Activated CD4-positive, alpha-beta T cell treated with anti-CD3 and anti-CD28 coated beads, Interleukin-2, amount 10 ng/mL, durations not matched to agents 7 days and 5 days (primary cell): ENCODE measurements at regions not wholly inside any gene's neighbourhood (a gene's known extent, or its start where the extent isn't known, plus 50 kb on each side); places are given as distances from the start of the nearest gene placed in this dataset.
"Not testable (repeated sequence)": the region's sequence is repeated elsewhere in the genome, so short reads cannot be mapped to it uniquely, and the experiment has no call there.

Experiments
- CTCF ChIA-PET: fragments of 350-600 bp; sonication (Branson Sonifier 250); formaldehyde crosslinking; loops from one replicate; lab custom pipeline; 2021; ENCODE audit warnings: antibody characterized with exemption; lab: Charles Lee
- POLR2A ChIA-PET: fragments of 350-600 bp; sonication (Branson Sonifier 250); formaldehyde crosslinking; loops from one replicate; lab custom pipeline; 2021; ENCODE audit warnings: antibody characterized with exemption; lab: Charles Lee
- DNase-seq: peaks from one replicate; pipeline ENCODE4 v3.0.0-alpha.2; 2020
- H3K27ac Mint-ChIP-seq: one replicate; pipeline ENCODE4 v1.8.0; 2021; ENCODE audit warnings: mild to moderate bottlenecking, moderate library complexity, mixed read lengths
- H3K27me3 Mint-ChIP-seq: one replicate; pipeline ENCODE4 v1.8.0; 2021; ENCODE audit warnings: mixed read lengths
- H3K36me3 Mint-ChIP-seq: one replicate; pipeline ENCODE4 v1.8.0; 2021; ENCODE audit warnings: low read depth, mixed read lengths
- H3K4me1 Mint-ChIP-seq: one replicate; pipeline ENCODE4 v1.8.0; 2021; ENCODE audit warnings: mixed read lengths
- H3K4me3 Mint-ChIP-seq: one replicate; pipeline ENCODE4 v1.8.0; 2021; ENCODE audit warnings: mild to moderate bottlenecking, moderate library complexity, mixed read lengths
- H3K9me3 Mint-ChIP-seq: one replicate; pipeline ENCODE4 v1.8.0; 2021; ENCODE audit warnings: mixed read lengths

DNA sequence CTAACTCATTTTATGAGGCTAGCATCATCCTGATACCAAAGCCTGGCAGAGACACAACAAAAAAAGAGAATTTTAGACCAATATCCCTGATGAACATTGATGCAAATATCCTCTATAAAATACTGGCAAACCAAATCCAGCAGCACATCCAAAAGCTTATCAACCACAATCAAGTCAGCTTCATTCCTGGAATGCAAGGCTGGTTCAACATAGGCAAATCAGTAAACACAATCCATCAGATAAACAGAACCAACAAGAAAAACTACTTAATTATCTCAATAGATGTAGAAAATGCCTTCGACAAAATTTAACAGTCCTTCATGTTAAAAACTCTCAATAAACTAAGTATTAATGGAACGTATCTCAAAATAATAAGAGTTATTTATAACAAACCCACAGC lies 433.3 kb downstream of the TFEC start:
- H3K4me1 Mint-ChIP-seq, H3K27ac Mint-ChIP-seq, H3K36me3 Mint-ChIP-seq, H3K9me3 Mint-ChIP-seq, POLR2A ChIA-PET, CTCF ChIA-PET, DNase-seq, H3K27me3 Mint-ChIP-seq, H3K4me3 Mint-ChIP-seq: not testable (repeated sequence)

DNA sequence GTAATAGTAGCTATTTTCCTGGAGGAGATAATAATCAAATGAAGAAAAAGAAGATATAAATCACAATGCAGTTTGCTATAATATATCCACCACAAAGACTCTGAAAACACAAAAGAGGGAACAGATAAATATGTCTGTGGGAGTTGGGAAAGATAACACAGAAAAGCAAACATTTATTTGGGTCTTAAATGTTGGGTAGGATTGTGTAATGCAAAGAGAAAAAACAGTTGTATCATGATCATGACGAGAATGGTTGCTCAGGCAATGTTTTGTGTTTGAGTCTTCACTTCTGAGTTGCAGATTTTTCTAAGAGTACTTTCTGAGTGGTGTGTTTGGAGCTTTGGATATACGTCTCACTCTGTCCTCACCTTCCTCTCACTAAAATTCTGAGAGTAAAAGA lies 437.5 kb downstream of the TFEC start:
- DNase-seq = no peak
- ChIA-PET CTCF (no interaction called here), POLR2A (no interaction called here)
- no peak overlapping the region for H3K27ac Mint-ChIP-seq
- no peaks in the 10 kb centered on the region for H3K27me3 Mint-ChIP-seq
- H3K4me3 Mint-ChIP-seq = no peak overlapping the region
- H3K9me3 Mint-ChIP-seq = peaks cover 5% of the 10 kb centered on the region
- no peaks in the 10 kb centered on the region for H3K36me3 Mint-ChIP-seq
- H3K4me1 Mint-ChIP-seq = no peaks in the 10 kb centered on the region

DNA sequence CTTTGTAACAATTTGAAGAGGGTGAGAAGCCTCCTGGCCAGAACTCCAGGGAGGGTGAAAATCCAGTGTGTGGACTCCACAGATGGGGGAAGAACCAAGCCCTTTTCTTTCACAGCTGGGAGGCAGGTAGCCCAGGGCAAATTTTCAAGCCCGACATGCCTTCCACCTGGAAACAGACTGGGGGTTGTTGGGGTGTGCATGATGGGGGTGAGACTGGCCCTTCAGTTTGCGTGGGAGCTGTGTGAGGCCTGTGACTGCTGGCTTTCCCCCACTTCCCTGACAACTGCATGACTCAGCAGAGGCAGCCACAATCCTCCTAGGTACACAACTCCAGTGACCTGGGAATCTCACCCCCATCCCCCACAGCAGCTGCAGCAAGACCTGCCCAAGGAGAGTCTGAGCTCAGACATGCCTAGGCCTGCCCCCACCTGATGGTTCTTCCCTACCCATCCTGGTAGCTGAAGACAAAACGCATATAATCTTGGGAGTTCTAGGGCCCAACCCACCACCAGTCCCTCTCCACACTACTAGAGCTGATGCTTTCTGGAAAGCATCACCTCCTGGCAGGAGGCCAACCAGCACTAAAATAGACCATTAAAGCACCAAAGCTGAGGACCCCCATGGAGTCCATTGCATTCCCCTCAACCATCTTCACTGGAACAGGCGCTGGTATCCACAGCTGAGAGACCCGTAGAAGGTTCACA lies 445.4 kb downstream of the TFEC start:
- Mint-ChIP-seq H3K27me3 (no peaks in the 10 kb centered on the region), H3K4me3 (no peak overlapping the region), H3K4me1 (no peaks in the 10 kb centered on the region), H3K36me3 (no peaks in the 10 kb centered on the region), H3K9me3 (no peaks in the 10 kb centered on the region), H3K27ac (no peak overlapping the region)
- DNase-seq = no peak
- ChIA-PET POLR2A (no interaction called here), CTCF (interaction anchor here (0.7 kb wide), 1 partner anchor 1376 kb away, joined by 4 read pairs; no protein-coding TSS in a partner anchor)

DNA sequence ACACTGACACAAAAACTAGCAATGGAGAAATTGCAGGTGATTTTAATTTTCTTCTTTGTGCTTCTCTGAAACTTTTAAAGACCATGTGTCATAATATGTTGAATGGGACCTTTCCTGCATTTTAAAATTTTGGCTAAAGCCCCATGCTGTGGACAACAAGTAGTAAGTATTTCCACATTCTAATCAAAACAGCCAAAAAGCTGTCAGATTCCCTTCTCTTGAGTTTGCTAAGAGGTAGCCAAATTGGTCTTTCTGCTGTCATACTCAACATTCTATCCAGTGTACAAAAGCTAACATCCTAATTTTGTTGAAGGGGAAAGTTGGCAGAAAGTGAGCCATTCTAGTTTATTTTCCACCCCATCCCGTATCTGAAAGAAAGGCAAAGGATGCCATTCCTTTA lies 447.6 kb downstream of the TFEC start:
- H3K4me1 Mint-ChIP-seq = no peaks in the 10 kb centered on the region
- no peak for DNase-seq
- H3K27ac Mint-ChIP-seq = no peak overlapping the region
- POLR2A ChIA-PET = no interaction called here
- H3K27me3 Mint-ChIP-seq = no peaks in the 10 kb centered on the region
- no peaks in the 10 kb centered on the region for H3K36me3 Mint-ChIP-seq
- H3K9me3 Mint-ChIP-seq = no peaks in the 10 kb centered on the region
- CTCF ChIA-PET = no interaction called here
- H3K4me3 Mint-ChIP-seq = no peak overlapping the region

DNA sequence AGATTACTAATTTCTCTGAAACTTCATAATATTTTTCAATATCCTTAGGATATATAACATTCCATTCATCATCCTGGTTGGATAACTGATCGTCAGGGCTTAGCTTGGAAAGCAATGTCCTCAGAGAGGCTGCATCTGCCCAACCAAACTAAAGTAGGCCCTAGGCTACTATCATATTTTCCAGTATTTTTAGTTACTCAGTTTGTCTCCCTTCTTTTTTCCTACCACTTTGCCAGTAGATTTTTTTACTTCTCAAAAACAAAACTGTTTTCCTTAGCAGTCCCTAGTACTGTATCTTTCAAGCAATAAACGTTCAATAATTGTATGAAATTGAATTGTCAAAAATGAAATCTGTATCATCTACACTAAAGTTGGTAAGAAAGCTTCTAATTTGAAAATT lies 452.0 kb downstream of the TFEC start:
- no peak for DNase-seq
- ChIA-PET CTCF (no interaction called here), POLR2A (no interaction called here)
- no peak overlapping the region for H3K4me3 Mint-ChIP-seq
- no peaks in the 10 kb centered on the region for H3K36me3 Mint-ChIP-seq
- no peaks in the 10 kb centered on the region for H3K27me3 Mint-ChIP-seq
- no peaks in the 10 kb centered on the region for H3K9me3 Mint-ChIP-seq
- H3K4me1 Mint-ChIP-seq = no peaks in the 10 kb centered on the region
- no peak overlapping the region for H3K27ac Mint-ChIP-seq

DNA sequence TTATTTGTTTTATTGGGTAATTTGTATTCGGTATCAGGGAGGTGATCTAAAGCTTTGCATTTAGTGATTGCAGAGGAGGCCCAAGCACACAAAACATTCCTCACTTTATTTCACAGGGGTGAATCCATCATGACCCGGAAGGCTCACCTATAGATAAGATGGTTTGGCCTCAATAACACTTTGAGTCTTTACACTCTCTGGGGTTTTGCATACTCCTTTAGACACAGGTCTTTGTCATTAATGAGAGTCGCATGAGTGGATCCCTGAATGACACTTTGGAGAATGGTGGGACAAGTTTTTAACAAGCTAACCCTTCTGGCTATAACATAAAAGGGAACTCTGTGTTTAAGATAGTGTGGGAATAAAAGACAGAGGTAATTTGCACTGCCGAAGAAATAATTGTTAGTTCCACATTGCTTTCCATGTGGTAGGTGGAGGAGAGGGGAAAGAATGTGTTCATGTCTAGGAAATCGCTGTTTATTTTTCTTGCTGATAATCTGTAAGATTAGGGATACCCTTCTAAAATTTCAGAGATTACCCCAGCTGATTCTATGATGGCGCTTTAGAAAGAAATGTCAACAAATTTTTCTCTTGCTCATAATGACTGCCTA lies 455.8 kb downstream of the TFEC start:
- H3K4me3 Mint-ChIP-seq = no peak overlapping the region

DNA sequence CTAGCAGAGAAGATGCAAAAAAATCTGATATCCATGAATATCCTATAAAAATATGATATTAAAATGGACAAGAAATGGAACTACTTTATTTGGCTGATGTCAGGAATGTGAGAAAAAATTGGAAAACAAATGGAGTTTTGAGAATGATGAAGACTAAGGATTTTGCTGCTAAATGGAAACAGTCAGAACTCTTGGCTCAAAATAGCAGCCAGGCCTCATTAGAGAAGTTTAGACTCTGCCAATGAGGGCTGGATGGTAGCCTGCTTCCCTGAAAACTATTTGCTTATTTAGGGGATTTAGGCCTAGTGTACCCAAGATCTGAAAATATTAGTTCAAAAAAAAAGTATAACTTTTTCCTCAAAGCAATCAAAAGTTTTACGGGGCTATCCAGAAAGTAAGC lies 458.5 kb downstream of the TFEC start:
- DNase-seq = no peak
- ChIA-PET CTCF (no interaction called here), POLR2A (no interaction called here)
- Mint-ChIP-seq H3K4me1 (no peaks in the 10 kb centered on the region), H3K4me3 (no peak overlapping the region), H3K27ac (no peak overlapping the region), H3K36me3 (no peaks in the 10 kb centered on the region), H3K27me3 (no peaks in the 10 kb centered on the region), H3K9me3 (no peaks in the 10 kb centered on the region)

More for the DNA sequence above, 455.8 kb downstream of the TFEC start:
- CTCF ChIA-PET = interaction anchor here (1.4 kb wide), 1 partner anchor 14 kb away, joined by 4 read pairs; no protein-coding TSS in a partner anchor
- H3K36me3 Mint-ChIP-seq = no peaks in the 10 kb centered on the region
- H3K9me3 Mint-ChIP-seq = no peaks in the 10 kb centered on the region
- POLR2A ChIA-PET = no interaction called here
- no peaks in the 10 kb centered on the region for H3K27me3 Mint-ChIP-seq
- H3K4me1 Mint-ChIP-seq = no peaks in the 10 kb centered on the region
- no peak for DNase-seq
- no peak overlapping the region for H3K27ac Mint-ChIP-seq

DNA sequence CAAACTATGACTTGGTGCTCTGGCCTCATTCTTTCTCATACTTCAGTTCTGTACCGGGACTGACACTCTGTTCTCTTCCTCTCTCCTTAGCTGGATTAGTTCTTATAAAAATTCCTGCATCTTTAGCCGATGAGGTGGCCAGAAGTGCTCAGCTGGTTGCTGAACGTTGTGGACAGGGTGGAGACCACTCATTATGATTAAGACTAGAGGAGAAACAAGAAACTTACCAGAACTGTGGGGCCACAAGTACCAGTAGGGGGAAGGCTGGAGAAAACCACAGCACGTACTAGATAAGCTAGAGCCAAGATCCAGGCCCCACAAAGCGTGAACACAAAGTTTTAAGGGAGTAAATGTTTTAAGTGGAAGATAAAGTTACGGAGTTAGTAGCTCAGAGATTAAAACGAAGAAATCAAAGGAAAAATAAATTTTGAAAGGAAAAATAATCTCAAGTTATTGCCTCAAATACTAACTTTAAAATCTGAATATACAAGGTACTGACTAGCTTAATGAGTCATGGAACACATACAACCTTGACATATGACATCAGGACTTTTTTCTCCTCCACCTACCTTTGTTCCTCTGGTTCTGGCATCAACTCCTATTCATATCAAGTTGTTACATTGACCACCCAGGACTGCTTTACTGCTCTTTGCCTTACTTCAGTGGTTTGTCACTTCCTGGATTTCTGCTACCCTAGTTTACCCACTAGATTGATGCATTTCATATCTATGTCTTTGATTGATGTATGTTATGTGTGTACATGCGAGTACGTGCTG lies 469.0 kb downstream of the TFEC start:
- no peak overlapping the region for H3K4me3 Mint-ChIP-seq
- H3K27me3 Mint-ChIP-seq = no peaks in the 10 kb centered on the region
- POLR2A ChIA-PET = no interaction called here
- no peak for DNase-seq
- H3K4me1 Mint-ChIP-seq = no peaks in the 10 kb centered on the region
- peaks cover 2% of the 10 kb centered on the region for H3K9me3 Mint-ChIP-seq
- H3K27ac Mint-ChIP-seq = no peak overlapping the region
- H3K36me3 Mint-ChIP-seq = no peaks in the 10 kb centered on the region
- CTCF ChIA-PET = interaction anchor here (0.8 kb wide), 1 partner anchor 13 kb away, joined by 4 read pairs; no protein-coding TSS in a partner anchor

DNA sequence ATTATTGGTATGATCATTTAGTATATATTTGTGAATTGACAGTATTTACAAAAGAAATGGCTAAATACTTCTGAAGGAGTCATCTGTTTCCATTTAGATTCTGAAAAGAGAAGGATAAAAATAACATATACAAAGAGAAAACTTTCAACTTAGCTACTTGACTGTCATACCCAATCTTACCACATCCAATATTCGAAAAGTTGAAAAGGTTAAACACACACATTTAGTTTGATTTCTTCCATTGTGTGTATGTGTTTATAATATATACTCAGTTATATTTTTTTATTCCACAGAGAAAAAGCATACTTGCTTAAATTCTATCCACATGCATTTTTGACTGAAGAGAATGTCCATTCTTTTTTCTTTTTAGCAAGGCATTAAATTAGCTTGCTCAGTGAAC lies 470.7 kb downstream of the TFEC start:
- H3K36me3 Mint-ChIP-seq = no peaks in the 10 kb centered on the region
- DNase-seq = no peak
- H3K27me3 Mint-ChIP-seq = no peaks in the 10 kb centered on the region
- no peak overlapping the region for H3K4me3 Mint-ChIP-seq
- peaks cover 2% of the 10 kb centered on the region for H3K9me3 Mint-ChIP-seq
- CTCF ChIA-PET = no interaction called here
- no peak overlapping the region for H3K27ac Mint-ChIP-seq
- POLR2A ChIA-PET = no interaction called here
- H3K4me1 Mint-ChIP-seq = no peaks in the 10 kb centered on the region

DNA sequence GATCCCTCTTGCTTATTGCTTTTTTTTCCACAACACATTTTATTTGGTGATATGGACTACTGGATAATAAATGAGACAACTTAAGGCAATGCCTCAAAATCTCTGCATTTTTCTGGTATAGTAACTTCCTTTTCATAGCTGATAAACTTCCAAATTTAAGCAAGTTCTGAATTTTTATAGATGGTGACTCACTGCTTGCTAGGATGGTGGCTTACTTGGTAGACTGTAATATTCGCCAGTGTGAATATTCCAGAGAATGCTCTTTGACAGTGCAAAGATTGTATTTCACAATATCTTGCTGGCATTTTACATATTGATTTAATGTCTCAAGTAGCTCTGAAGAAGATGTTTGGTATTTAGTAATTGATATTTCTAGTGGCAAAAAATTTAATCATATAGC lies 472.4 kb downstream of the TFEC start:
- ChIA-PET POLR2A (no interaction called here), CTCF (no interaction called here)
- H3K36me3 Mint-ChIP-seq = no peaks in the 10 kb centered on the region
- no peak for DNase-seq
- H3K9me3 Mint-ChIP-seq = peaks cover 2% of the 10 kb centered on the region
- no peak overlapping the region for H3K4me3 Mint-ChIP-seq
- no peak overlapping the region for H3K27ac Mint-ChIP-seq
- no peaks in the 10 kb centered on the region for H3K27me3 Mint-ChIP-seq
- no peaks in the 10 kb centered on the region for H3K4me1 Mint-ChIP-seq

DNA sequence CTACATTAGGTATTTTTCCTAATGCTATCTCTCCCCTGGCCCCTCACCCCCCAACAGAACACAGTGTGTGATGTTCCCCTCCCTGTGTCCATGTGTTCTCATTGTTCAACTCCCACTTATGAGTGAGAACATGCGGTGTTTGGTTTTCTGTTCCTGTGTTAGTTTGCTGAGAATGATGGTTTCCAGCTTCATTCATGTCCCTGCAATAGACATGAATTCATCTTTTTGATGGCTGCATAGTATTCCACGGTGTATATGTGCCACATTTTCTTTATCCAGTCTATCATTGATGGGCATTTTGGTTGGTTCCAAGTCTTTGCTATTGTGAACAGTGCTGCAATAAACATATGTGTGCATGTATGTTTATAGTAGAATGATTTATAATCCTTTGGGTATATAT lies 473.3 kb downstream of the TFEC start:
- H3K4me1 Mint-ChIP-seq, CTCF ChIA-PET, H3K9me3 Mint-ChIP-seq, H3K27ac Mint-ChIP-seq, DNase-seq, H3K36me3 Mint-ChIP-seq, POLR2A ChIA-PET, H3K27me3 Mint-ChIP-seq, H3K4me3 Mint-ChIP-seq: not testable (repeated sequence)

DNA sequence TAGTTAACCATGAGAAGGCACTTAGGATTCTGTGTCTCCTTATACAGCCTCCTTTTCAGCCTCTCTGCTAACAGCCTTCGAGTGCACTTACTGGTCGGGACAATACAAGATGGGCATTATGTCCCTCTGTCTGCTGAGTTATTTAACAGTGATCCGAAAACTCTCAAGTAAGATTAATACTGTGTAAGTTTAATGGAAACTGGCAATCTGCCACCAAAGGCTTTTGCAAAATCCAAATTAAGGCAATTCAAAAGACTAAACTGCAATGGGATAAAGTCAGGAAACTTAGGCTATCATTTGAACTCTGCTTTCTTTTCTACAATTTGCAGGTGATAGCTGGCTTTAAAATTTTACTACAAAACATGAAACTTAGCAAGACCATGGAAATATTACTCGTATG lies 477.8 kb downstream of the TFEC start:
- POLR2A ChIA-PET = no interaction called here
- CTCF ChIA-PET = no interaction called here
- DNase-seq = no peak
- Mint-ChIP-seq H3K27me3 (no peaks in the 10 kb centered on the region), H3K36me3 (no peaks in the 10 kb centered on the region), H3K4me3 (no peak overlapping the region), H3K27ac (no peak overlapping the region), H3K4me1 (no peaks in the 10 kb centered on the region), H3K9me3 (peaks cover 2% of the 10 kb centered on the region)

DNA sequence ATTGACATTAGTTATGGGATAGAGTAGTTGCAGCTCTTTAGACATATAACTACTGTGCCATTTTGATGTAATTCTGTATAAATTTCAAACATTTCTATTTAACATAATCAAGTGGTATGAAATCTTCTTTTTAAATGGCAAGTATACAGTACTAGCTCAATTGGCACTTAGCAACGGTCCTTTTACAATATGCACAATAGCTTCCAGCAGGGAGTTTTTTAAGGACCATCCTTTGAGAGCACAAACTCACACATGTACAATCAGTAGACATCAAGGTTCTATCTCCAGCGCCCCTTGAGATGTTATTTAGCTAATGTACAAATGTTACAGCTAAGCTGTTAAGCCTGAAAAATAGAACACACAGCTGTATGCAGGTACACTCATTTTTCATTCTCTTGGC lies 480.7 kb downstream of the TFEC start:
- H3K27ac Mint-ChIP-seq = no peak overlapping the region
- H3K9me3 Mint-ChIP-seq = no peaks in the 10 kb centered on the region
- CTCF ChIA-PET = no interaction called here
- H3K27me3 Mint-ChIP-seq = no peaks in the 10 kb centered on the region
- DNase-seq = no peak
- no peak overlapping the region for H3K4me3 Mint-ChIP-seq
- H3K4me1 Mint-ChIP-seq = no peaks in the 10 kb centered on the region
- POLR2A ChIA-PET = no interaction called here
- no peaks in the 10 kb centered on the region for H3K36me3 Mint-ChIP-seq
